H1 (cell line): ENCODE measurements at regions not wholly inside any gene's neighbourhood (a gene's known extent, or its start where the extent isn't known, plus 50 kb on each side); places are given as distances from the start of the nearest gene placed in this dataset.

Experiments used
- CEBPB ChIP-seq: IDR thresholded peaks from 2 replicates; pipeline ENCODE4 v1.6.1; 2012; ENCODE audit warnings: low read depth, low read length
- FOSL1 ChIP-seq: IDR thresholded peaks from 2 replicates; pipeline ENCODE4 v1.6.1; 2011; ENCODE audit warnings: mild to moderate bottlenecking, low read depth, low read length, moderate library complexity; ENCODE audit not compliant: insufficient read depth
- HDAC6 ChIP-seq: IDR thresholded peaks from one replicate; pipeline ENCODE4 v1.7.1; 2012; ENCODE audit warnings: low read depth, mild to moderate bottlenecking, inconsistent platforms, low read length, moderate library complexity
- SIN3A ChIP-seq, 2 experiments: IDR thresholded peaks in 1 of 2; conservative IDR thresholded peaks in 1 of 2; 2 replicates each; pipeline ENCODE4 v1.6.1; 2011 to 2012; ENCODE audit warnings: low read length in 2 of 2, improper control_type of control experiment in 1 of 2, low read depth in 1 of 2, mild to moderate bottlenecking in 1 of 2
- SP2 ChIP-seq: IDR thresholded peaks from 2 replicates; pipeline ENCODE4 v1.6.1; 2012; ENCODE audit warnings: mild to moderate bottlenecking, low read length, inconsistent platforms
- TCF12 ChIP-seq: IDR thresholded peaks from 2 replicates; pipeline ENCODE4 v1.6.1; 2011; ENCODE audit warnings: low read depth, mild to moderate bottlenecking, low read length

- TF ChIP-seq SIN3A (conservative IDR thresholded peaks at IDR 0.05 in 1 of 2, IDR thresholded peaks at IDR 0.05 in 1 of 2; ENCODE audit: low read depth in 1 of 2, low read length in 2 of 2) (no peak), SP2 (no peak), CEBPB (no peak), FOSL1 (no peak), TCF12 (no peak), HDAC6 (no peak)
- TF ChIP-seq, all 59 proteins: peak for 0
These were observed 219.4 kb upstream of the CCDC150 start (continued) for GRCh38 chr2:196420143-196420542.
